Astrocyte of the hippocampus (primary cell): ENCODE measurements at regions not wholly inside any gene's neighbourhood (a gene's known extent, or its start where the extent isn't known, plus 50 kb on each side); places are given as distances from the start of the nearest gene placed in this dataset.
"Not testable (repeated sequence)": the region's sequence is repeated elsewhere in the genome, so short reads cannot be mapped to it uniquely, and the experiment has no call there.

Experiments
- DNase-seq: peaks from one replicate; pipeline ENCODE4 v3.0.0; 2011; ENCODE audit warnings: low read depth, low spot score

GRCh38 chr10:108608860-108609259 lies 1314.5 kb downstream of the XPNPEP1 start:
- DNase-seq = no peak

GRCh38 chr10:108601851-108602250 lies 1321.5 kb downstream of the XPNPEP1 start:
- DNase-seq = no peak

DNA sequence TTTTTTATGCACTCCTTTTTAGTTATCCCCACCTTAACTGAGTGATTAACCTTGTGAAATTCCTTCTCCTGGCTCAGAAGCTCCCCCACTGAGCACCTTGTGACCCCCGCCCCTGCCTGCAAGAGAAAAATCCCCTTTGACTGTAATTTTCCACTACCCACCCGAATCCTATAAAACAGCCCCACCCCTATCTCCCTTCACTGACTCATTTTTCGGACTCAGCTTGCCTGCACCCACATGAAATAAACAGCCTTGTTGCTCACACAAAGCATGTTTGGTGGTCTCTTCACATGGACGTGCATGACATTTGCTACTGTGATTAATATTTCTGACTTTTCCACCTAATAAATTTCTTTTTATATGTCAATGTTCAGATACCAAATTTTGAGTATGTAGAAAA lies 1322.8 kb downstream of the XPNPEP1 start:
- not testable (repeated sequence) for DNase-seq

DNA sequence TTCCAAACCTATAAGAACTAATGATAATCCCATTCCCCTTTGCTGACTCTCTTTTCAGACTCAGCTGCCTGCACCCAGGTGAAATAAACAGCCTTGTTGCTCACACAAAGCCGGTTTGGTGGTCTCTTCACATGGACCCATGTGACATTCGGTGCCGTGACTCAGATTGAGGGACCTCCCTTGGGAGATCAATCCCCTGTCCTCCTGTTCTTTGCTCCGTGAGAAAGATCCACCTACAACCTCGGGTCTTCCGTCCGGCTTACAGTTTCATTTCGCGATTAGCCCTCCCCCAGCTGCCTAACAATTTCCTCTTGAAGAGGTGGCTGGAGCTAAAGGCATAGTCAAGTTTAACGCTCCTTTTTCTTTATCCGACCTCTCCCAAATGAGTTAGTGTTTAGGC lies 1324.0 kb downstream of the XPNPEP1 start:
- DNase-seq = not testable (repeated sequence)

GRCh38 chr10:108598831-108599230 lies 1324.5 kb downstream of the XPNPEP1 start:
- no peak for DNase-seq

DNA sequence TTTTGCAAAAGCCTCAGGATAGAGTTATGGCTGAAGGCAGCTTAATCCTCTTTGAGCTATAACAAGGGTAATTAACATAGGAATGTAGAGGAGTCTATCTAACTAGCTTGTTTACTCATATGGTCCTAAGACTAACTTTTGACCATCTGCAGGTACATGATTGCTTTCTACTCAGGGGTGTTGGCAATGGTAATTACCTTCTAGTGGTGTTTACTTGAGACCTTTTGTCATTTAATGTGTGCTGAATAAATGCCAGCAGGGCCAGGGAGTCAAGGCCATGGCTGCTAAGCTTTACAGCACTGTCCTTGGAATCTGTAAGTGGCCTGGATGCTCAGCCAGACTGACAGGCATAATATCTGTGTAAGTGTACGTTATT lies 1325.0 kb downstream of the XPNPEP1 start:
- DNase-seq = no peak

DNA sequence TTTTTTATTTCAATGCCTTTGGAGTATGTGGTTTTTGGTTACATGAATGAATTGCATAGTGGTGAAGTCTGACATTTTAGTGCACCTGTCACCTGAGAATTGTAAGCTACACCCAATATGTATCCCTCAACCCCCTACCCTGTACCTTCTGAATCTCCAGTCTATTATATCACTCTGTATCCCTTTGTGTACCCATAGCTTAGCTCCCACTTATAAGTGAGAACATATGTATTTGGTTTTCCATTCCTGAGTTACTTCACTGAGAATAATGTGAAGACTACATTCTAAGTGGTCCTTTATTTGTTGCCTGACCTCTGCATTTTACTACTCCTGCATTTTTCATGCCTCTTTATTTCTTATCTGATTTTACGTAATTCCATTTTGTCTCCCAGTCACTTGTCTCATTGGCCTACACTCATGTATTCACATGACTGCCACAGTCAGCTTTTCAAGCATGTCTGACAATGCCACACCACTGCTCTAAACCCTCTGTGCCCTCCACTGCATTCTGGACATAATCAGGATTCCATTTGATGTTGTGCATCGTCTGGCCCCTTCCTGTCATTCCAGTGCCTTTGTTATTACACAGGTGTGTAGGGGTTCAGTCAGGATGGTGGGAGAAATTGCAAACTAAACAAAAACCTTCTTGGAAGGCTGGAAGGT lies 1325.5 kb downstream of the XPNPEP1 start:
- DNase-seq = no peak

DNA sequence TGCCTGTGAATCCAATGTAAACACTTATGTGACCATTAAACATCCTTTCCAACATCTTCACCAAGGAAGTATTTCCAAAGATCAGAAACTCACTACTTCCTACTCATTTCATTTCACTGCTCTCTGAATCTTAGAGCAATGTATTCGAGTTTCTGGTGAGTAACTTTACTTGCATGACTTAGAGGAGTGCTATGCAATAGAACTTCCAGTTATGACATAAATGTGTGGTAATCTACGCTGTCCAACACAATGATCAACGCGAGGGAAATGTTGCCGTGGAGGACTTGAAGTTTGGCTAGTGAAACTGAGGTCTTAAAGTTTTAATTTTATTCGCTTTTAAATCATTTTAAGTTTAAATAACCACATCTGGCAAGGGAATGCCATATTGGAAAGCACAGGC lies 1326.3 kb downstream of the XPNPEP1 start:
- DNase-seq = no peak

GRCh38 chr10:108592956-108593355 lies 1330.4 kb downstream of the XPNPEP1 start:
- no peak for DNase-seq

DNA sequence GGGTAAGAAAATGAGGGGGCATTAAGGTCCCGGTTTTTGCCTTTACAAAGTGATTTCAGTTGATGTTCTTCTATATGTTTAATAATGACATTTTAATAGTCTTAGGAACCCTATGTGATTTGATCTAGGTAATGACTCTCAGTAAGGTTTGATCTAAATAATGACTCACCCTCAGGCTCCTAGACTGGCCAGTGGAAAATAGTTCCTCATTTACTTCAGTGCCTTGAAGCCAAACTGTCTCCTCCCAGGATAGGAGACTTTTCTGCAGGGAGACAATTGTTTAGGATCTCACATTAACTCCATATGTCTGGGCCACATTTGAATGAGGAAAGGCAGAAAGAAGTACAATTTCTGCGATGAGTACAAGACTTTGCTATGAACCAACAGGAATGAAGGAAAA lies 1331.9 kb downstream of the XPNPEP1 start:
- no peak for DNase-seq

GRCh38 chr10:108586424-108586823 lies 1336.9 kb downstream of the XPNPEP1 start:
- DNase-seq = no peak

GRCh38 chr10:108583877-108584276 lies 1339.4 kb downstream of the XPNPEP1 start:
- DNase-seq = no peak

GRCh38 chr10:108582888-108583287 lies 1340.4 kb downstream of the XPNPEP1 start:
- DNase-seq = no peak

DNA sequence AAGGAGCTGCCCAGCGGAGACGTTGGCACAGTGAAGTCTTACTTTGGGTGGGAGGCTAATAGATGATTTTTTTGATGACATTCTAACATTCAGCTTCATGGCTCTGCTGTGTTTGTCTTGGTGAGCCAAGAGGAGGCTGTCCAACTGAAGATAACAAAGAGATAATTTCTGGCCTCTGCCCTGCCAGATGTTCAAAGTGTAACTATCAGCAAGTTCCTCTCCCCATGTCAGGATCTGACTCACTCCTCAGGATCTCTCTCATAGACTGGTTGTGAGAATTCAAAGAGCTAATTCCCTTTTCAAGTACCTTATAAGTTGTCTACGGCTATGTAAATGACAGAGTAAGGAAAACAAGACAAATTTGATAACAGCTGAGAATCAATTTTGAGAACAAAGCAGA lies 1340.9 kb downstream of the XPNPEP1 start:
- no peak for DNase-seq

GRCh38 chr10:108578258-108578657 lies 1345.1 kb downstream of the XPNPEP1 start:
- DNase-seq = no peak

DNA sequence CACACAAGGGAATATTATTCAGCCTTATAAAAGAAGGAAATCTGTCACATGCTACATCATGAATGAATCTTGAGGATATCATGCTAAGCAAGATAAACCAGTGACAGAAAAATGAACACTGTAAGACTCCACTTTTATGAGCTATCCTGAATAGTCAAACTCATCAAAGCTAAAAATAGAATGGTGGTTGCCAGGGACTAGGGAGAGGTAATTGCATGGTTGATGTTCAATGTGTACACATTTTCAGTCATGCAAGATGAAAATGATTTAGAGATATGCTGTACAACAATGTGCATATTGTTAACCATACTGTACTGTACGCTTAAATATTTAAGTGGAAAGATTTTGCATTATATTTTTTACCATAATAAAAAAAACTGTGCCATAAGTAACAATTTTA lies 1349.1 kb downstream of the XPNPEP1 start:
- no peak for DNase-seq

GRCh38 chr10:108568824-108569223 lies 1354.5 kb downstream of the XPNPEP1 start:
- no peak for DNase-seq

DNA sequence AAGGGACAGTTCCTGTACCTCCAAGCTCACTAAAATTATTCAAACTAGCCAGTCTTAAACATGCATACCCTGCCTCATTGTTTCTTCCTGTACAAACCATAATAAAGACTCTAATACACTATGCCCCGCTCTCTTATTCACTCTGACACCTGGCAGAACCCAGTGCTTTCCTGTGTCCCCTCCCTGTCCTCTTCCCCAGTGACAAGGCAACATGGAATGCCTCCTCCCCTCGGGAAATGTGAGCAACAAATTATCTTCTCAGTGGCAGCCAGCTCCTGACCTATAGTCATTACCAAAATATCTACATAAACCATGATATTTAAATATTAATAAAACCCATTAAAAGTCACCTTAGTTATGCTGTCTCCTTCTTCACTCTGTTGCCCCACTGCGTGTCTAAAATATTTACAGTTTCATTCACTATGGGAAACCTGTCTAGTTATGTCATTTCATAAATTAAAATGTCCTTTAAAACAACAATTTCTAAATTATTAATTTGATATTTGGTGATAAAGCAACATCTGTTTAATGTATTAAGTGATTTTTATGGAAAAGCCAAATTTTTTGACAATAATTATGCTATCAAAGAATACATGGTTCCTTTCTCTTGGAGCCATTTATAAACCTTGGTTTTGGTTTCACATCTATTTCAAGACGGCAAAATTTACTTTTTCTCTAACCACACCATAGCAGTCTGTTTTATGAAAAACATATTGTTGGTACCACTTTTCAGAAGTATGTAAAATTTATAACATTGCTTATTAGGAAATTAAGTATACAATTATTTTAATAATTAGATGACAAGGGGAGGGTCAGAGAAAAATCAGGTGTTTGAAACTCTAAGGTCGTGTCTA lies 1355.2 kb downstream of the XPNPEP1 start:
- DNase-seq = no peak

DNA sequence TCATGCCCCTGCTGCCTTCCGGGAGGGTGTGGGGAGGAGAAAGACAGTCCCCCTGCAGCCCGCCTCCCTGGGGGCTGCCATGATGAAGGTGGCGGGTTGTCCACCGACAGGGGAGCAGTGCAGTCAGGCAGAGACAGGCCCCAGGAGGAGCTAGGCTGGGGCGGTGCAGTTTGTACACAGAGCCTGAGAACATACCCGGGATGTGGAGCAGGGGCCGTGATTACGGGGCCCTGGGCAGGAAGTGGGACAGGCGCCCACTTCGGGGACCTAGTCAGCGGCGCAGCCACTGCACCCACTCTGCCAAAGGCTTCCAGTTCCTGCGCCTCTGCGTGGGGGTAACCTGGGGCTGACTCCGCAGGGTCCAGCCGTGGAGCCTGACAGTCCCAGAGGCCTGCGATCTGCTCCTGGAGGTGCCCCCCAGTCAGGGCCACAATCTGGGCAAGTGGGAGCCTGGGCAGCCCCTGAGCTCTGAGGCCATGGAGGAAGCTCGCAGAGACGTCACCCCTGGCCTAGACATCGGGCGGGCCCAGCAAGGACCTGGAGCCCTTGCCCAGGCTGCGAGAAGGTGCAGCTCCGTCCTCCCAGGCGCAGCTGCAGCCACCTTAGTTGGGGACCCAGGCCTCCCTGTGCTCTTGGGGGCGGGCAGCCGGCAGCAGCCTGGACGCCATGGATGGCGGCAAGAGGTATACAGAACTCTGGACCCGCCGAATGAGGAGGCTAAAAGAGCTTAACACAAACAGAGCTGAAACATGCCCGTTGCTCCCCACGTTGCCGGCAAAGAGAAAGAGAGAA lies 1356.8 kb downstream of the XPNPEP1 start:
- no peak for DNase-seq

DNA sequence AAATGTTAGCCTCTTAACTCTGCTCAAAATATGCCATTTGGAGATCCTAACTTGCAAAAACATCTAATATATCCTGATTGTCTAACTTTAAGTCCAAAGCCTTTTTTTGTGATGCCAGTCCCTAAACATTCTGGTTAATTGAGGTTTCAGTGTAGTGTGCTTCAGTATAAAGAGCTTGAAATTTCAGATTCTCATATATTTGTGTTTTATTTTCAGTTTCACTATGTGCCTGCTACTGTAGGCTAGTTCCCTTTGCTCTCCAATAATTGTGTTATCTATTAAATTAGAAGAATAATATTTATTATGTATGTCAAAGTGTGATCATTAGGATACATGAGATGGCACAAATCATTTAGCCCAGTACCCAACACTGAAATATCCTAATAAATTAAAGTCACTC lies 1361.2 kb downstream of the XPNPEP1 start:
- DNase-seq = no peak

DNA sequence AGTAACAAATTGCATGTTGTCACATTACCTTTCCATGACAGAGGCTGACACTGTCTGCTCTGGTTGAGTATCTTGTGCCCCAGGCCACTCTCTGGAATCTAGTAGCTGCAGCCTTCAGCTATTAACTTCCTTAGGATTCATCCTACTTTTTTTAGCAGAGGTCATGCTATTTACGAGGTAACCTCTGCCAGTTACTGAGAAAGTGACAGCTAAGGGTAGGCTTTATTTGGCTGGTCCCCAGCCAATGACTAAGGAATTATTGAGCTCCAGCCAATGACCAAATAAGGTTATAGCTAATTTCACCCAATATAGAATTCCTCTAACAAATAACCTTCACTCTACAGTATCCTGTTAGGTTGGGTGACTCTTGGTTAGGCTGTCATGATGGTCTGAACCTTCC lies 1361.7 kb downstream of the XPNPEP1 start:
- peak; percentile 45 for DNase-seq

DNA sequence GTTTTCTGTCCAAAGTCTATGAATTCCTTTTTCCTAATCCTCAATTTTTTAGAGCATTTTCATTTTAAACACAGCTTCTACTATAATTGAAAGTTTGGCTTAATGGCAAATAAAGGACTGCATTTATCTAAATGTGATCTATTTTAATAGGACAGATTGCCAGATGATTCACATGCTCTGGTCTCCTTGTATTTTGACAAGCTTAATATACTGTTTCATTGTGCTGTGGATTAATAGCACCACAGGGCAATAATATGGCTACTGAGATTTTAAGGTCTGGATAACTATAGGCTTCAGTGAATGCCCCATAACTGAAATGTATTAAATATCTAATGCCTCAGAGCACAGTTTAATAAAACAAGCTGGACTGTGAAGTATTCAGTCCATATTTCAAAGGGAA lies 1362.8 kb downstream of the XPNPEP1 start:
- DNase-seq = no peak
